Astrocyte (in vitro differentiated cells and primary cell): ENCODE measurements at regions not wholly inside any gene's neighbourhood (a gene's known extent, or its start where the extent isn't known, plus 50 kb on each side); places are given as distances from the start of the nearest gene placed in this dataset.

Experiments
- EZH2 ChIP-seq: IDR thresholded peaks from 2 replicates; pipeline ENCODE4 v1.6.1; 2012; ENCODE audit warnings: mild to moderate bottlenecking, low read length, inconsistent platforms; ENCODE audit not compliant: insufficient read depth
- TF ChIP-seq, protein P1 (sequence below): IDR thresholded peaks from 2 replicates; pipeline ENCODE4 v1.5.1; 2011; ENCODE audit warnings: low read depth, mild to moderate bottlenecking, inconsistent platforms, low read length, moderate library complexity; ENCODE audit not compliant: insufficient read depth

- TF ChIP-seq, protein P1, sequence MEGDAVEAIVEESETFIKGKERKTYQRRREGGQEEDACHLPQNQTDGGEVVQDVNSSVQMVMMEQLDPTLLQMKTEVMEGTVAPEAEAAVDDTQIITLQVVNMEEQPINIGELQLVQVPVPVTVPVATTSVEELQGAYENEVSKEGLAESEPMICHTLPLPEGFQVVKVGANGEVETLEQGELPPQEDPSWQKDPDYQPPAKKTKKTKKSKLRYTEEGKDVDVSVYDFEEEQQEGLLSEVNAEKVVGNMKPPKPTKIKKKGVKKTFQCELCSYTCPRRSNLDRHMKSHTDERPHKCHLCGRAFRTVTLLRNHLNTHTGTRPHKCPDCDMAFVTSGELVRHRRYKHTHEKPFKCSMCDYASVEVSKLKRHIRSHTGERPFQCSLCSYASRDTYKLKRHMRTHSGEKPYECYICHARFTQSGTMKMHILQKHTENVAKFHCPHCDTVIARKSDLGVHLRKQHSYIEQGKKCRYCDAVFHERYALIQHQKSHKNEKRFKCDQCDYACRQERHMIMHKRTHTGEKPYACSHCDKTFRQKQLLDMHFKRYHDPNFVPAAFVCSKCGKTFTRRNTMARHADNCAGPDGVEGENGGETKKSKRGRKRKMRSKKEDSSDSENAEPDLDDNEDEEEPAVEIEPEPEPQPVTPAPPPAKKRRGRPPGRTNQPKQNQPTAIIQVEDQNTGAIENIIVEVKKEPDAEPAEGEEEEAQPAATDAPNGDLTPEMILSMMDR = no peak
- TF ChIP-seq EZH2 = no peak
Observed at GRCh38 chr22:22128440-22128839, 116.1 kb upstream of the VPREB1 start.
